OCI-LY7 (cell line): ENCODE measurements at regions not wholly inside any gene's neighbourhood (a gene's known extent, or its start where the extent isn't known, plus 50 kb on each side); places are given as distances from the start of the nearest gene placed in this dataset.

Experiments
- BruUV-seq: library from RNA; stranded (reverse); fragments of 400-500 nt; replicated peaks from 2 replicates; lab custom pipeline; 2021; lab: Mats Ljungman, UMichigan
- CTCF ChIA-PET: fragments of 300-600 bp; sonication (Branson Sonifier 250); formaldehyde crosslinking; loops from one replicate; lab custom pipeline; 2022; ENCODE audit warnings: antibody characterized with exemption; ENCODE audit not compliant: unreplicated experiment; lab: Charles Lee
- POLR2A ChIA-PET: fragments of 300-600 bp; sonication (Branson Sonifier 250); formaldehyde crosslinking; loops from one replicate; lab custom pipeline; 2022; ENCODE audit warnings: antibody characterized with exemption; lab: Charles Lee
- DNase-seq: peaks from one replicate; pipeline ENCODE4 v3.0.0-alpha.2; 2015; ENCODE audit warnings: low spot score
- H2AFZ ChIP-seq: fragments of 200-600 bp; sonication (generic), shearing (Covaris generic); 2 replicates; pipeline ENCODE4 v1.6.1; 2014; ENCODE audit warnings: mild to moderate bottlenecking, antibody characterized with exemption, low read length, moderate library complexity
- H3K27ac ChIP-seq: fragments of 200-600 bp; sonication (generic); 2 replicates; pipeline ENCODE4 v1.5.1; 2014; ENCODE audit warnings: mixed run types, low read depth, mild to moderate bottlenecking, moderate library complexity, low read length, inconsistent platforms; ENCODE audit not compliant: poor library complexity, severe bottlenecking
- H3K36me3 ChIP-seq: fragments of 200-600 bp; sonication (generic); 2 replicates; pipeline ENCODE4 v1.6.1; 2014; ENCODE audit warnings: mild to moderate bottlenecking, antibody characterized with exemption, low read length, moderate library complexity, mixed read lengths; ENCODE audit not compliant: insufficient read depth
- H3K4me1 ChIP-seq: fragments of 200-600 bp; sonication (generic); 2 replicates; pipeline ENCODE4 v1.5.1; 2014; ENCODE audit warnings: mild to moderate bottlenecking, low read length; ENCODE audit not compliant: insufficient read depth, poor library complexity, severe bottlenecking
- H3K4me2 ChIP-seq: fragments of 200-600 bp; sonication (generic); 2 replicates; pipeline ENCODE4 v1.6.1; 2014; ENCODE audit warnings: mild to moderate bottlenecking, low read length
- H3K4me3 ChIP-seq: fragments of 200-600 bp; sonication (generic); 2 replicates; pipeline ENCODE4 v1.5.1; 2014; ENCODE audit warnings: mild to moderate bottlenecking, low read depth, low read length; ENCODE audit not compliant: poor library complexity, severe bottlenecking
- H3K79me2 ChIP-seq: fragments of 200-600 bp; sonication (generic); 2 replicates; pipeline ENCODE4 v1.6.1; 2016; ENCODE audit warnings: low read depth, mild to moderate bottlenecking, low read length, moderate library complexity, mixed read lengths; ENCODE audit not compliant: insufficient read depth
- H3K9me2 ChIP-seq: fragments of 200-600 bp; sonication (generic); 2 replicates; pipeline ENCODE4 v1.6.1; 2016; ENCODE audit warnings: mild to moderate bottlenecking, low read length, mixed read lengths; ENCODE audit not compliant: insufficient read depth
- H3K9me3 ChIP-seq: fragments of 200-600 bp; sonication (generic); 2 replicates; pipeline ENCODE4 v1.6.1; 2014; ENCODE audit warnings: mild to moderate bottlenecking, mixed run types, low read length, mixed read lengths
- H4K20me1 ChIP-seq: fragments of 200-600 bp; sonication (generic); 2 replicates; pipeline ENCODE4 v1.6.1; 2014; ENCODE audit warnings: mild to moderate bottlenecking, antibody characterized with exemption, low read length, moderate library complexity, mixed read lengths; ENCODE audit not compliant: insufficient read depth
- CTCF ChIP-seq: fragments of 200-600 bp; sonication (generic); conservative IDR thresholded peaks from 2 replicates; pipeline ENCODE4 v1.5.1; 2014; ENCODE audit warnings: mild to moderate bottlenecking, antibody characterized with exemption, low read length, moderate library complexity, mixed read lengths
- EZH2phosphoT487 ChIP-seq: fragments of 200-600 bp; sonication (generic); IDR thresholded peaks from 2 replicates; pipeline ENCODE4 v1.6.1; 2018; ENCODE audit warnings: low read depth, borderline replicate concordance, mild to moderate bottlenecking, mixed run types, antibody characterized with exemption, low read length, moderate library complexity, mixed read lengths
- intact Hi-C: fragments of 100-400 bp; cut with micrococcal nuclease; formaldehyde crosslinking; loops from one replicate; pipeline ENCODE4 v1.10.0; 2022; ENCODE audit not compliant: unreplicated experiment

- TF ChIP-seq EZH2phosphoT487 (no peak), CTCF (no peak)
- H3K4me1 ChIP-seq = no peaks in the 10 kb centered on the region
- H3K9me3 ChIP-seq = no peaks in the 10 kb centered on the region
- H3K9me2 ChIP-seq = no peaks in the 10 kb centered on the region
- H2AFZ ChIP-seq = no peak overlapping the region
- DNase-seq = no peak
- no peaks in the 10 kb centered on the region for H4K20me1 ChIP-seq
- BruUV-seq = no TSS peak
- POLR2A ChIA-PET = no interaction called here
- H3K4me2 ChIP-seq = no peak overlapping the region
- H3K4me3 ChIP-seq = no peak overlapping the region
- CTCF ChIA-PET = no interaction called here
- no peak overlapping the region for H3K27ac ChIP-seq
- H3K36me3 ChIP-seq = no peaks in the 10 kb centered on the region
- no peaks in the 10 kb centered on the region for H3K79me2 ChIP-seq
- intact Hi-C loops = no loop called here
These were observed 394.8 kb downstream of the PID1 start for GRCh38 chr2:228876276-228876675.

GRCh38 chr2:228875152-228875900 is 395.8 kb downstream of the PID1 start:
- CTCF ChIA-PET = no interaction called here
- no TSS peak for BruUV-seq
- Histone ChIP-seq H3K9me3 (no peaks in the 10 kb centered on the region), H3K9me2 (no peaks in the 10 kb centered on the region), H3K4me2 (no peak overlapping the region), H2AFZ (no peak overlapping the region), H4K20me1 (no peaks in the 10 kb centered on the region), H3K4me3 (no peak overlapping the region), H3K79me2 (no peaks in the 10 kb centered on the region), H3K36me3 (no peaks in the 10 kb centered on the region), H3K27ac (no peak overlapping the region), H3K4me1 (no peaks in the 10 kb centered on the region)
- TF ChIP-seq CTCF (no peak), EZH2phosphoT487 (no peak)
- POLR2A ChIA-PET = no interaction called here
- no peak for DNase-seq
- intact Hi-C loops = no loop called here

- Histone ChIP-seq H3K4me3 (no peak overlapping the region), H3K27ac (no peak overlapping the region), H3K4me2 (no peak overlapping the region), H3K9me3 (no peaks in the 10 kb centered on the region), H3K4me1 (no peaks in the 10 kb centered on the region), H3K79me2 (no peaks in the 10 kb centered on the region), H3K36me3 (no peaks in the 10 kb centered on the region), H2AFZ (no peak overlapping the region), H4K20me1 (no peaks in the 10 kb centered on the region), H3K9me2 (no peaks in the 10 kb centered on the region)
- no TSS peak for BruUV-seq
- no peak for DNase-seq
- intact Hi-C loops = no loop called here
- POLR2A ChIA-PET = interaction anchor here (0.6 kb wide), 1 partner anchor 19 kb away, joined by 3 read pairs; no protein-coding TSS in a partner anchor
- CTCF ChIA-PET = no interaction called here
- TF ChIP-seq CTCF = no peak
- TF ChIP-seq EZH2phosphoT487 = no peak
These were observed 400.1 kb downstream of the PID1 start for GRCh38 chr2:228871012-228871411.
